ENCODE measurements at regions not wholly inside any gene's neighbourhood (a gene's known extent, or its start where the extent isn't known, plus 50 kb on each side); places are given as distances from the start of the nearest gene placed in this dataset.

- Histone ChIP-seq H3K9me3 (no peaks in the 10 kb centered on the region), H3K27ac (no peak overlapping the region), H3K36me3 (no peaks in the 10 kb centered on the region), H3K27me3 (no peaks in the 10 kb centered on the region), H3K4me1 (ENCODE audit: insufficient read depth) (no peaks in the 10 kb centered on the region), H3K4me3 (no peak overlapping the region)
- 52 to 55% (median 53%) methylated on average over 3 of the region's 3 CpGs for WGBS, 3 donors
- intact Hi-C loops (cut with DNase I): no loop called here
- no peak for DNase-seq
- TF ChIP-seq CTCF (IDR thresholded peaks at IDR 0.05): no peak
- no peak for TF ChIP-seq POLR2A (IDR thresholded peaks at IDR 0.05)
- no peak for TF ChIP-seq EP300 (IDR thresholded peaks at IDR 0.05)
These were observed 88.6 kb upstream of the E2F3 start for GRCh38 chr6:20313051-20313450.

GRCh38 chr6:20313960-20314530, 87.6 kb upstream of the E2F3 start:
- H3K27me3 ChIP-seq: no peaks in the 10 kb centered on the region
- intact Hi-C loops (cut with DNase I): no loop called here
- H3K36me3 ChIP-seq: no peaks in the 10 kb centered on the region
- WGBS, 3 donors: 55 to 60% (median 59%) methylated on average over 7 of the region's 7 CpGs
- TF ChIP-seq POLR2A (IDR thresholded peaks at IDR 0.05) (no peak), CTCF (IDR thresholded peaks at IDR 0.05) (no peak), EP300 (IDR thresholded peaks at IDR 0.05) (no peak)
- DNase-seq: no peak
- no peaks in the 10 kb centered on the region for H3K9me3 ChIP-seq
- H3K27ac ChIP-seq: no peak overlapping the region
- no peak overlapping the region for H3K4me3 ChIP-seq
- H3K4me1 ChIP-seq (ENCODE audit: insufficient read depth): no peaks in the 10 kb centered on the region

GRCh38 chr6:20314866-20315845, 86.5 kb upstream of the E2F3 start:
- Histone ChIP-seq H3K27ac (no peak overlapping the region), H3K27me3 (no peaks in the 10 kb centered on the region), H3K4me3 (no peak overlapping the region), H3K9me3 (no peaks in the 10 kb centered on the region), H3K36me3 (no peaks in the 10 kb centered on the region), H3K4me1 (ENCODE audit: insufficient read depth) (no peaks in the 10 kb centered on the region)
- no peak for TF ChIP-seq CTCF (IDR thresholded peaks at IDR 0.05)
- TF ChIP-seq POLR2A (IDR thresholded peaks at IDR 0.05): no peak
- TF ChIP-seq EP300 (IDR thresholded peaks at IDR 0.05): no peak
- intact Hi-C loops (cut with DNase I): no loop called here
- WGBS, 3 donors: 83 to 88% (median 87%) methylated on average over 4 of the region's 4 CpGs
- DNase-seq: no peak

- H3K9me3 ChIP-seq: no peaks in the 10 kb centered on the region
- H3K4me1 ChIP-seq (ENCODE audit: insufficient read depth): no peaks in the 10 kb centered on the region
- no peak for DNase-seq
- H3K36me3 ChIP-seq: no peaks in the 10 kb centered on the region
- intact Hi-C loops (cut with DNase I): no loop called here
- H3K27me3 ChIP-seq: no peaks in the 10 kb centered on the region
- H3K4me3 ChIP-seq: no peak overlapping the region
- 88 to 91% (median 90%) methylated on average over 5 of the region's 5 CpGs for WGBS, 3 donors
- no peak overlapping the region for H3K27ac ChIP-seq
- no peak for TF ChIP-seq CTCF (IDR thresholded peaks at IDR 0.05)
- no peak for TF ChIP-seq POLR2A (IDR thresholded peaks at IDR 0.05)
- TF ChIP-seq EP300 (IDR thresholded peaks at IDR 0.05): no peak
These were observed 84.2 kb upstream of the E2F3 start for GRCh38 chr6:20317430-20317829.
